ENCODE measurements at regions not wholly inside any gene's neighbourhood (a gene's known extent, or its start where the extent isn't known, plus 50 kb on each side); places are given as distances from the start of the nearest gene placed in this dataset.

GRCh38 chr1:213385806-213386324 is 334.8 kb downstream of the RPS6KC1 start:
- Histone ChIP-seq H3K9me2 (replicated peaks; ENCODE audit: insufficient read depth) (no peaks in the 10 kb centered on the region), H3K4me1 (ENCODE audit: insufficient read depth) (no peaks in the 10 kb centered on the region), H3K79me2 (no peaks in the 10 kb centered on the region), H3K4me3 (no peak overlapping the region), H3K4me2 (no peak overlapping the region), H3K9me3 (ENCODE audit: low read depth) (no peaks in the 10 kb centered on the region), H3K27ac (no peak overlapping the region), H4K20me1 (ENCODE audit: insufficient read depth, poor library complexity, severe bottlenecking) (no peaks in the 10 kb centered on the region), H3K27me3 (no peaks in the 10 kb centered on the region), H2AFZ (no peak overlapping the region), H3K36me3 (replicated peaks; ENCODE audit: insufficient read depth, low read depth) (no peaks in the 10 kb centered on the region)
- 89% methylated on average over 4 of the region's 4 CpGs for whole genome bisulfite sequencing (ENCODE audit: low lambda C conversion rate, missing lambda C conversion rate)
- TF ChIP-seq CTCF (IDR thresholded peaks at IDR 0.05; ENCODE audit: poor library complexity) = no peak
- no peak for TF ChIP-seq EZH2 (IDR thresholded peaks at IDR 0.05; ENCODE audit: borderline replicate concordance)
- TF ChIP-seq EZH2phosphoT487 (IDR thresholded peaks at IDR 0.05; ENCODE audit: low read depth, severe bottlenecking, unreplicated experiment) = no peak
- DNase-seq (ENCODE audit: low spot score) = no peak

GRCh38 chr1:213387380-213388015 is 336.5 kb downstream of the RPS6KC1 start:
- no peaks in the 10 kb centered on the region for H3K4me1 ChIP-seq (ENCODE audit: insufficient read depth)
- H3K9me2 ChIP-seq (replicated peaks; ENCODE audit: insufficient read depth) = no peaks in the 10 kb centered on the region
- no peaks in the 10 kb centered on the region for H4K20me1 ChIP-seq (ENCODE audit: insufficient read depth, poor library complexity, severe bottlenecking)
- H3K27me3 ChIP-seq = no peaks in the 10 kb centered on the region
- no peak for DNase-seq (ENCODE audit: low spot score)
- WGBS (ENCODE audit: low lambda C conversion rate, missing lambda C conversion rate) = 71% methylated on average over 1 of the region's 1 CpG
- H3K36me3 ChIP-seq (replicated peaks; ENCODE audit: insufficient read depth, low read depth) = no peaks in the 10 kb centered on the region
- H3K27ac ChIP-seq = no peak overlapping the region
- no peak overlapping the region for H3K4me2 ChIP-seq
- H3K79me2 ChIP-seq = no peaks in the 10 kb centered on the region
- TF ChIP-seq EZH2phosphoT487 (IDR thresholded peaks at IDR 0.05; ENCODE audit: low read depth, severe bottlenecking, unreplicated experiment) (no peak), CTCF (IDR thresholded peaks at IDR 0.05; ENCODE audit: poor library complexity) (no peak), EZH2 (IDR thresholded peaks at IDR 0.05; ENCODE audit: borderline replicate concordance) (no peak)
- H3K9me3 ChIP-seq (ENCODE audit: low read depth) = no peaks in the 10 kb centered on the region
- no peak overlapping the region for H3K4me3 ChIP-seq
- H2AFZ ChIP-seq = no peak overlapping the region

- Histone ChIP-seq H3K4me1 (ENCODE audit: insufficient read depth) (no peaks in the 10 kb centered on the region), H3K27me3 (no peaks in the 10 kb centered on the region), H3K9me3 (ENCODE audit: low read depth) (no peaks in the 10 kb centered on the region), H3K27ac (no peak overlapping the region), H3K36me3 (replicated peaks; ENCODE audit: insufficient read depth, low read depth) (no peaks in the 10 kb centered on the region), H3K79me2 (no peaks in the 10 kb centered on the region), H3K4me2 (no peak overlapping the region), H4K20me1 (ENCODE audit: insufficient read depth, poor library complexity, severe bottlenecking) (no peaks in the 10 kb centered on the region), H2AFZ (no peak overlapping the region), H3K9me2 (replicated peaks; ENCODE audit: insufficient read depth) (no peaks in the 10 kb centered on the region), H3K4me3 (no peak overlapping the region)
- DNase-seq (ENCODE audit: low spot score) = no peak
- WGBS (ENCODE audit: low lambda C conversion rate, missing lambda C conversion rate) = 97% methylated on average over 7 of the region's 7 CpGs
- TF ChIP-seq EZH2 (IDR thresholded peaks at IDR 0.05; ENCODE audit: borderline replicate concordance) (no peak), EZH2phosphoT487 (IDR thresholded peaks at IDR 0.05; ENCODE audit: low read depth, severe bottlenecking, unreplicated experiment) (no peak), CTCF (IDR thresholded peaks at IDR 0.05; ENCODE audit: poor library complexity) (no peak)
Measured at GRCh38 chr1:213388199-213388598, 337.2 kb downstream of the RPS6KC1 start.

Data from hepatocyte (in vitro differentiated cells).